ENCODE measurements at regions not wholly inside any gene's neighbourhood (a gene's known extent, or its start where the extent isn't known, plus 50 kb on each side); places are given as distances from the start of the nearest gene placed in this dataset.

- WGBS, 2 donors (ENCODE audit: low coverage in 1 of 2): 82 to 97% methylated on average over 2 to 4 of the region's 4 CpGs
Observed at GRCh38 chr10:121290674-121291073, 307.6 kb downstream of the FGFR2 start.

GRCh38 chr10:121291376-121291775, 306.9 kb downstream of the FGFR2 start:
- ATAC-seq: no peak
- no peak for TF ChIP-seq POLR2A (IDR thresholded peaks at IDR 0.05)
- TF ChIP-seq POLR2AphosphoS5 (IDR thresholded peaks at IDR 0.05): no peak
- TF ChIP-seq, protein P1, sequence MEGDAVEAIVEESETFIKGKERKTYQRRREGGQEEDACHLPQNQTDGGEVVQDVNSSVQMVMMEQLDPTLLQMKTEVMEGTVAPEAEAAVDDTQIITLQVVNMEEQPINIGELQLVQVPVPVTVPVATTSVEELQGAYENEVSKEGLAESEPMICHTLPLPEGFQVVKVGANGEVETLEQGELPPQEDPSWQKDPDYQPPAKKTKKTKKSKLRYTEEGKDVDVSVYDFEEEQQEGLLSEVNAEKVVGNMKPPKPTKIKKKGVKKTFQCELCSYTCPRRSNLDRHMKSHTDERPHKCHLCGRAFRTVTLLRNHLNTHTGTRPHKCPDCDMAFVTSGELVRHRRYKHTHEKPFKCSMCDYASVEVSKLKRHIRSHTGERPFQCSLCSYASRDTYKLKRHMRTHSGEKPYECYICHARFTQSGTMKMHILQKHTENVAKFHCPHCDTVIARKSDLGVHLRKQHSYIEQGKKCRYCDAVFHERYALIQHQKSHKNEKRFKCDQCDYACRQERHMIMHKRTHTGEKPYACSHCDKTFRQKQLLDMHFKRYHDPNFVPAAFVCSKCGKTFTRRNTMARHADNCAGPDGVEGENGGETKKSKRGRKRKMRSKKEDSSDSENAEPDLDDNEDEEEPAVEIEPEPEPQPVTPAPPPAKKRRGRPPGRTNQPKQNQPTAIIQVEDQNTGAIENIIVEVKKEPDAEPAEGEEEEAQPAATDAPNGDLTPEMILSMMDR (IDR thresholded peaks at IDR 0.05): no peak
- H3K9me3 ChIP-seq: no peaks in the 10 kb centered on the region
- no peak overlapping the region for H3K4me3 ChIP-seq
- no peaks in the 10 kb centered on the region for H3K36me3 ChIP-seq
- no peak overlapping the region for H3K27ac ChIP-seq
- peaks cover 0 to 31% (median 0%) of the 10 kb centered on the region in 3 donors for H3K4me1 ChIP-seq
- 92% methylated on average over 6 of the region's 7 CpGs; no CpG with 5 or more reads in 1 of the 2 donors for WGBS, 2 donors (ENCODE audit: low coverage in 1 of 2)
- no peaks in the 10 kb centered on the region for H3K27me3 ChIP-seq

More at GRCh38 chr10:121290674-121291073, 307.6 kb downstream of the FGFR2 start:
- no peaks in the 10 kb centered on the region for H3K27me3 ChIP-seq
- ATAC-seq: no peak
- no peaks in the 10 kb centered on the region for H3K36me3 ChIP-seq
- no peak overlapping the region for H3K4me3 ChIP-seq
- H3K27ac ChIP-seq: no peak overlapping the region
- TF ChIP-seq, protein P1 (IDR thresholded peaks at IDR 0.05): no peak
- TF ChIP-seq POLR2A (IDR thresholded peaks at IDR 0.05) (no peak), POLR2AphosphoS5 (IDR thresholded peaks at IDR 0.05) (no peak), EP300 (IDR thresholded peaks at IDR 0.05) (no peak)
- no peaks in the 10 kb centered on the region for H3K9me3 ChIP-seq
- peaks cover 0 to 30% (median 0%) of the 10 kb centered on the region in 3 donors for H3K4me1 ChIP-seq

GRCh38 chr10:121291823-121292222, 306.4 kb downstream of the FGFR2 start:
- no peaks in the 10 kb centered on the region for H3K27me3 ChIP-seq
- no peak overlapping the region for H3K4me3 ChIP-seq
- H3K36me3 ChIP-seq: no peaks in the 10 kb centered on the region
- H3K27ac ChIP-seq: no peak overlapping the region
- no peak for ATAC-seq
- peaks cover 0 to 31% (median 0%) of the 10 kb centered on the region in 3 donors for H3K4me1 ChIP-seq
- TF ChIP-seq EP300 (IDR thresholded peaks at IDR 0.05): no peak
- TF ChIP-seq, protein P1 (IDR thresholded peaks at IDR 0.05): no peak
- TF ChIP-seq POLR2AphosphoS5 (IDR thresholded peaks at IDR 0.05): no peak
- no peak for TF ChIP-seq POLR2A (IDR thresholded peaks at IDR 0.05)
- no peaks in the 10 kb centered on the region for H3K9me3 ChIP-seq
- 69 to 86% methylated on average over 5 to 8 of the region's 8 CpGs for WGBS, 2 donors (ENCODE audit: low coverage in 1 of 2)

- H3K4me3 ChIP-seq: no peak overlapping the region
- no peaks in the 10 kb centered on the region for H3K27me3 ChIP-seq
- TF ChIP-seq POLR2A (IDR thresholded peaks at IDR 0.05) (no peak), POLR2AphosphoS5 (IDR thresholded peaks at IDR 0.05) (no peak), EP300 (IDR thresholded peaks at IDR 0.05) (no peak)
- TF ChIP-seq, protein P1 (IDR thresholded peaks at IDR 0.05): no peak
- peaks cover 0 to 31% (median 0%) of the 10 kb centered on the region in 3 donors for H3K4me1 ChIP-seq
- ATAC-seq: no peak
- no peaks in the 10 kb centered on the region for H3K36me3 ChIP-seq
- WGBS, 2 donors (ENCODE audit: low coverage in 1 of 2): 35 to 53% methylated on average over 5 to 9 of the region's 9 CpGs
- H3K27ac ChIP-seq: no peak overlapping the region
- no peaks in the 10 kb centered on the region for H3K9me3 ChIP-seq
Observed at GRCh38 chr10:121292321-121292720, 305.9 kb downstream of the FGFR2 start.

DNA sequence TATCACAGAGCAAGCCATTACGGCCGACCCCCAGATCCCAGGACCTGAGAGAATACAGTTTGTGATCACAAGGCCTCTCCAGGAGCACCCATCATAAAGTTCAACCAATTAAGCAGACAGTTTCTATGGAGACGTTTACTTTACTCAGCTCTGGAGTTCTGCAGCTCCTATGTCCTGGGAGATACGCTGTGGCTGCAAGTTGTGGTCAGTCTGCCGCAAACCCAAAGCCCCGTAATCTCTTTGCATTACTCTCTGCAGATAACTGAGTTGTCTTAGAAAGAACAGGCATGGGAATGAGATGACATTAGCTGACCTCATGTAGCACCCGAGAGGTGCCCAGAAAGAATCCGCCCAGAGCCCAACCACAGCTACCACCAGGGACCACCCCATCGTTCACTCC, 305.1 kb downstream of the FGFR2 start:
- no peak overlapping the region for H3K4me3 ChIP-seq
- H3K27ac ChIP-seq: no peak overlapping the region
- H3K36me3 ChIP-seq: no peaks in the 10 kb centered on the region
- TF ChIP-seq, protein P1 (IDR thresholded peaks at IDR 0.05): no peak
- TF ChIP-seq POLR2A (IDR thresholded peaks at IDR 0.05) (no peak), EP300 (IDR thresholded peaks at IDR 0.05) (no peak), POLR2AphosphoS5 (IDR thresholded peaks at IDR 0.05) (no peak)
- no peaks in the 10 kb centered on the region for H3K9me3 ChIP-seq
- ATAC-seq: no peak
- H3K4me1 ChIP-seq: peaks cover 0 to 31% (median 0%) of the 10 kb centered on the region in 3 donors
- H3K27me3 ChIP-seq: no peaks in the 10 kb centered on the region
- WGBS, 2 donors (ENCODE audit: low coverage in 1 of 2): 63 to 66% methylated on average over 2 to 6 of the region's 9 CpGs

All from gastroesophageal sphincter (tissue), 4 donors.